ENCODE measurements at regions not wholly inside any gene's neighbourhood (a gene's known extent, or its start where the extent isn't known, plus 50 kb on each side); places are given as distances from the start of the nearest gene placed in this dataset.

- ChIA-PET CTCF (interaction anchor here (0.7 kb wide), 1 partner anchor 167 kb away, joined by 3 read pairs; no protein-coding TSS in a partner anchor), POLR2A (no interaction called here)
- H3K9ac ChIP-seq, result no peak overlapping the region
- H3K27ac ChIP-seq (ENCODE audit: low read depth in 2 of 2, low read length in 1 of 2), result no peak overlapping the region
- peaks cover 0 to 10% of the 10 kb centered on the region in 2 experiments; a peak in 2 of 4 replicates for H3K4me1 ChIP-seq (ENCODE audit: control insufficient read depth in 1 of 2, insufficient read depth in 2 of 2, low read depth in 1 of 2, low read length in 1 of 2)
- H3K27me3 ChIP-seq (ENCODE audit: insufficient read depth), result no peaks in the 10 kb centered on the region
- H3K79me2 ChIP-seq (ENCODE audit: insufficient read depth), result no peaks in the 10 kb centered on the region
- no peak for DNase-seq
- 97% methylated on average over 1 of the region's 1 CpG for WGBS (ENCODE audit: low lambda C conversion rate)
- no peak overlapping the region for H2AFZ ChIP-seq (ENCODE audit: low read depth)
- H3F3A ChIP-seq (replicated peaks; ENCODE audit: insufficient read depth), result peaks cover 15% of the 10 kb centered on the region
- no peaks in the 10 kb centered on the region for H3K9me3 ChIP-seq
- H3K4me3 ChIP-seq (ENCODE audit: low read depth in 2 of 2, low read length in 1 of 2), result no peak overlapping the region
- H3K36me3 ChIP-seq (replicated peaks in 1 of 2; ENCODE audit: control insufficient read depth in 1 of 2, insufficient read depth in 2 of 2, low read length in 1 of 2), result no peaks in the 10 kb centered on the region
- no peaks in the 10 kb centered on the region for H4K20me1 ChIP-seq (ENCODE audit: insufficient read depth)
- H3K9me2 ChIP-seq, result no peaks in the 10 kb centered on the region; the same call in 1 of the 2 replicates
- TF ChIP-seq TEAD4 (IDR thresholded peaks at IDR 0.05; ENCODE audit: borderline replicate concordance, insufficient read depth) (no peak), JUND (IDR thresholded peaks at IDR 0.05) (no peak), EP300 (IDR thresholded peaks at IDR 0.05; ENCODE audit: borderline replicate concordance in 1 of 2, low read depth in 1 of 2, low read length in 1 of 2) (no peak), EZH2phosphoT487 (IDR thresholded peaks at IDR 0.05; ENCODE audit: borderline replicate concordance, low read depth) (no peak), NFIC (IDR thresholded peaks at IDR 0.05; ENCODE audit: borderline replicate concordance) (no peak), SMC3 (IDR thresholded peaks at IDR 0.05; ENCODE audit: low read depth, low read length) (no peak), RAD21 (IDR thresholded peaks at IDR 0.05; ENCODE audit: low read length) (no peak), RCOR1 (IDR thresholded peaks at IDR 0.05; ENCODE audit: low read length) (no peak), FOXJ3 (CRISPR knock-in tag; IDR thresholded peaks at IDR 0.05) (no peak)
- TF ChIP-seq, protein P1, sequence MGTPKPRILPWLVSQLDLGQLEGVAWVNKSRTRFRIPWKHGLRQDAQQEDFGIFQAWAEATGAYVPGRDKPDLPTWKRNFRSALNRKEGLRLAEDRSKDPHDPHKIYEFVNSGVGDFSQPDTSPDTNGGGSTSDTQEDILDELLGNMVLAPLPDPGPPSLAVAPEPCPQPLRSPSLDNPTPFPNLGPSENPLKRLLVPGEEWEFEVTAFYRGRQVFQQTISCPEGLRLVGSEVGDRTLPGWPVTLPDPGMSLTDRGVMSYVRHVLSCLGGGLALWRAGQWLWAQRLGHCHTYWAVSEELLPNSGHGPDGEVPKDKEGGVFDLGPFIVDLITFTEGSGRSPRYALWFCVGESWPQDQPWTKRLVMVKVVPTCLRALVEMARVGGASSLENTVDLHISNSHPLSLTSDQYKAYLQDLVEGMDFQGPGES (IDR thresholded peaks at IDR 0.05; ENCODE audit: low read depth, low read length), result no peak
- no peak overlapping the region for H3K4me2 ChIP-seq
Observed at GRCh38 chr5:106393276-106393675, 1277.5 kb downstream of the EFNA5 start.

- no peaks in the 10 kb centered on the region for H4K20me1 ChIP-seq (ENCODE audit: insufficient read depth)
- H3K79me2 ChIP-seq (ENCODE audit: insufficient read depth), result no peaks in the 10 kb centered on the region
- no peak overlapping the region for H3K4me2 ChIP-seq
- H3K9ac ChIP-seq, result no peak overlapping the region
- H3K36me3 ChIP-seq (replicated peaks in 1 of 2; ENCODE audit: control insufficient read depth in 1 of 2, insufficient read depth in 2 of 2, low read length in 1 of 2), result no peaks in the 10 kb centered on the region
- H3K4me3 ChIP-seq (ENCODE audit: low read depth in 2 of 2, low read length in 1 of 2), result no peak overlapping the region
- CTCF ChIA-PET, result interaction anchor here (0.7 to 0.8 kb wide), 2 partner anchors 14 to 167 kb away, joined by 3 to 4 read pairs; no protein-coding TSS in a partner anchor
- POLR2A ChIA-PET, result no interaction called here
- WGBS (ENCODE audit: low lambda C conversion rate), result 78% methylated on average over 5 of the region's 5 CpGs
- H2AFZ ChIP-seq (ENCODE audit: low read depth), result no peak overlapping the region
- H3F3A ChIP-seq (replicated peaks; ENCODE audit: insufficient read depth), result peaks cover 11% of the 10 kb centered on the region
- no peaks in the 10 kb centered on the region; the same call in 1 of the 2 replicates for H3K9me2 ChIP-seq
- H3K4me1 ChIP-seq (ENCODE audit: control insufficient read depth in 1 of 2, insufficient read depth in 2 of 2, low read depth in 1 of 2, low read length in 1 of 2), result peaks cover 0 to 7% of the 10 kb centered on the region in 2 experiments; a peak in 2 of 4 replicates
- H3K9me3 ChIP-seq, result no peaks in the 10 kb centered on the region
- TF ChIP-seq ELF1 (IDR thresholded peaks at IDR 0.05), result no peak
- TF ChIP-seq EP300 (IDR thresholded peaks at IDR 0.05; ENCODE audit: borderline replicate concordance in 1 of 2, low read depth in 1 of 2, low read length in 1 of 2), result no peak
- no peak for TF ChIP-seq JUND (IDR thresholded peaks at IDR 0.05)
- TF ChIP-seq, protein P2, sequence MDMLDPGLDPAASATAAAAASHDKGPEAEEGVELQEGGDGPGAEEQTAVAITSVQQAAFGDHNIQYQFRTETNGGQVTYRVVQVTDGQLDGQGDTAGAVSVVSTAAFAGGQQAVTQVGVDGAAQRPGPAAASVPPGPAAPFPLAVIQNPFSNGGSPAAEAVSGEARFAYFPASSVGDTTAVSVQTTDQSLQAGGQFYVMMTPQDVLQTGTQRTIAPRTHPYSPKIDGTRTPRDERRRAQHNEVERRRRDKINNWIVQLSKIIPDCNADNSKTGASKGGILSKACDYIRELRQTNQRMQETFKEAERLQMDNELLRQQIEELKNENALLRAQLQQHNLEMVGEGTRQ (IDR thresholded peaks at IDR 0.05; ENCODE audit: borderline replicate concordance, low read depth, low read length), result no peak
- no peak for TF ChIP-seq TCF12 (IDR thresholded peaks at IDR 0.05)
- no peak for TF ChIP-seq YY1 (IDR thresholded peaks at IDR 0.05; ENCODE audit: low read depth)
- no peak for TF ChIP-seq EZH2phosphoT487 (IDR thresholded peaks at IDR 0.05; ENCODE audit: borderline replicate concordance, low read depth)
- TF ChIP-seq MAX (IDR thresholded peaks at IDR 0.05; ENCODE audit: low read depth), result no peak
- no peak for TF ChIP-seq MEF2A (IDR thresholded peaks at IDR 0.05; ENCODE audit: borderline replicate concordance, low read depth)
- no peak for TF ChIP-seq FOXM1 (IDR thresholded peaks at IDR 0.05; ENCODE audit: low read depth)
- no peak for TF ChIP-seq CTCF (IDR thresholded peaks at IDR 0.05)
- no peak for TF ChIP-seq GATA2 (CRISPR knock-in tag; IDR thresholded peaks at IDR 0.05)
- TF ChIP-seq, protein P3, sequence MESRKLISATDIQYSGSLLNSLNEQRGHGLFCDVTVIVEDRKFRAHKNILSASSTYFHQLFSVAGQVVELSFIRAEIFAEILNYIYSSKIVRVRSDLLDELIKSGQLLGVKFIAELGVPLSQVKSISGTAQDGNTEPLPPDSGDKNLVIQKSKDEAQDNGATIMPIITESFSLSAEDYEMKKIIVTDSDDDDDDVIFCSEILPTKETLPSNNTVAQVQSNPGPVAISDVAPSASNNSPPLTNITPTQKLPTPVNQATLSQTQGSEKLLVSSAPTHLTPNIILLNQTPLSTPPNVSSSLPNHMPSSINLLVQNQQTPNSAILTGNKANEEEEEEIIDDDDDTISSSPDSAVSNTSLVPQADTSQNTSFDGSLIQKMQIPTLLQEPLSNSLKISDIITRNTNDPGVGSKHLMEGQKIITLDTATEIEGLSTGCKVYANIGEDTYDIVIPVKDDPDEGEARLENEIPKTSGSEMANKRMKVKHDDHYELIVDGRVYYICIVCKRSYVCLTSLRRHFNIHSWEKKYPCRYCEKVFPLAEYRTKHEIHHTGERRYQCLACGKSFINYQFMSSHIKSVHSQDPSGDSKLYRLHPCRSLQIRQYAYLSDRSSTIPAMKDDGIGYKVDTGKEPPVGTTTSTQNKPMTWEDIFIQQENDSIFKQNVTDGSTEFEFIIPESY (IDR thresholded peaks at IDR 0.05; ENCODE audit: borderline replicate concordance, low read depth), result no peak
- TF ChIP-seq POLR2AphosphoS5 (IDR thresholded peaks at IDR 0.05; ENCODE audit: low read depth, low read length), result no peak
- no peak overlapping the region for H3K27ac ChIP-seq (ENCODE audit: low read depth in 2 of 2, low read length in 1 of 2)
- no peaks in the 10 kb centered on the region for H3K27me3 ChIP-seq (ENCODE audit: insufficient read depth)
- DNase-seq, result no peak
Observed at GRCh38 chr5:106392766-106393165, 1278.0 kb downstream of the EFNA5 start.
